MM.1S (cell line): ENCODE measurements at regions not wholly inside any gene's neighbourhood (a gene's known extent, or its start where the extent isn't known, plus 50 kb on each side); places are given as distances from the start of the nearest gene placed in this dataset.

ENCODE experiments used
- CTCF ChIP-seq: fragments of 300-600 bp; sonication (generic); IDR thresholded peaks from 2 replicates; pipeline ENCODE4 v1.5.1; 2016; ENCODE audit warnings: antibody characterized with exemption, low read length, mixed read lengths
- EZH2 ChIP-seq: fragments of 300-600 bp; sonication (generic); optimal IDR thresholded peaks from 2 replicates; pipeline ENCODE3; 2017; ENCODE audit warnings: low read depth, mild to moderate bottlenecking, antibody characterized with exemption, low read length, mixed read lengths
- EZH2phosphoT487 ChIP-seq: fragments of 300-600 bp; sonication (generic); IDR thresholded peaks from 2 replicates; pipeline ENCODE4 v1.6.1; 2018; ENCODE audit warnings: antibody characterized with exemption, low read length

- TF ChIP-seq CTCF, result no peak
- TF ChIP-seq EZH2, result no peak
- TF ChIP-seq EZH2phosphoT487, result no peak
Measured at GRCh38 chr6:147664092-147664491, 155.6 kb downstream of the SAMD5 start.
